Fibroblast of pulmonary artery (primary cell): ENCODE measurements at regions not wholly inside any gene's neighbourhood (a gene's known extent, or its start where the extent isn't known, plus 50 kb on each side); places are given as distances from the start of the nearest gene placed in this dataset.
A peak's percentile ranks its signal among the peaks of the same experiment; 100 is the strongest.

Experiments used
- DNase-seq: peaks from one replicate; pipeline ENCODE4 v3.0.0-alpha.2; 2010; ENCODE audit warnings: low read depth
- H3K4me3 ChIP-seq: replicated peaks from 2 replicates; pipeline ENCODE4 v1.5.1; 2011; ENCODE audit warnings: low read depth, mild to moderate bottlenecking, control low read depth, low read length, moderate library complexity
- TF ChIP-seq, protein P1 (sequence below): IDR thresholded peaks from 2 replicates; pipeline ENCODE4 v1.5.1; 2011; ENCODE audit warnings: mild to moderate bottlenecking, control low read depth, low read length, inconsistent platforms; ENCODE audit errors: missing control alignments

DNA sequence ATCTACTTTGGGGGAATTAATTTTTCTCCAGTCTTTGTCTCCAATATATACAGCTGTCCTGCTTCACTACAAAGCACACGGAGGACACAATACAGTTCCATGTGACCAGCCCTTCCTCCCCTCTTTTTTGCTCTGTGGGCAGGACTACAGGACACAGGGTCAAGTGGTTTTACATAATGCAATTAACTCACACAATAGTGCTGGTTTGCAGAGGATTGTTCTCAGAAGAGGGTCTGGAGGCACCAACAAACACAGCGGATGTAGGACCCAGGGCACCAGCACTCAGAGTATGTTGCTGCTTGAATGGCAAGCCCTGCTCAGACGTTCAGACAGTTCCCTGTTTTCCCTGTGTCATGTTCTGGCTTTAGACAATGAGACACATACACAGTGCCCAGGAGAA lies 52.0 kb upstream of the NPTX2 start:
- no peak for DNase-seq
- TF ChIP-seq, protein P1, sequence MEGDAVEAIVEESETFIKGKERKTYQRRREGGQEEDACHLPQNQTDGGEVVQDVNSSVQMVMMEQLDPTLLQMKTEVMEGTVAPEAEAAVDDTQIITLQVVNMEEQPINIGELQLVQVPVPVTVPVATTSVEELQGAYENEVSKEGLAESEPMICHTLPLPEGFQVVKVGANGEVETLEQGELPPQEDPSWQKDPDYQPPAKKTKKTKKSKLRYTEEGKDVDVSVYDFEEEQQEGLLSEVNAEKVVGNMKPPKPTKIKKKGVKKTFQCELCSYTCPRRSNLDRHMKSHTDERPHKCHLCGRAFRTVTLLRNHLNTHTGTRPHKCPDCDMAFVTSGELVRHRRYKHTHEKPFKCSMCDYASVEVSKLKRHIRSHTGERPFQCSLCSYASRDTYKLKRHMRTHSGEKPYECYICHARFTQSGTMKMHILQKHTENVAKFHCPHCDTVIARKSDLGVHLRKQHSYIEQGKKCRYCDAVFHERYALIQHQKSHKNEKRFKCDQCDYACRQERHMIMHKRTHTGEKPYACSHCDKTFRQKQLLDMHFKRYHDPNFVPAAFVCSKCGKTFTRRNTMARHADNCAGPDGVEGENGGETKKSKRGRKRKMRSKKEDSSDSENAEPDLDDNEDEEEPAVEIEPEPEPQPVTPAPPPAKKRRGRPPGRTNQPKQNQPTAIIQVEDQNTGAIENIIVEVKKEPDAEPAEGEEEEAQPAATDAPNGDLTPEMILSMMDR: no peak
- H3K4me3 ChIP-seq: no peak overlapping the region

DNA sequence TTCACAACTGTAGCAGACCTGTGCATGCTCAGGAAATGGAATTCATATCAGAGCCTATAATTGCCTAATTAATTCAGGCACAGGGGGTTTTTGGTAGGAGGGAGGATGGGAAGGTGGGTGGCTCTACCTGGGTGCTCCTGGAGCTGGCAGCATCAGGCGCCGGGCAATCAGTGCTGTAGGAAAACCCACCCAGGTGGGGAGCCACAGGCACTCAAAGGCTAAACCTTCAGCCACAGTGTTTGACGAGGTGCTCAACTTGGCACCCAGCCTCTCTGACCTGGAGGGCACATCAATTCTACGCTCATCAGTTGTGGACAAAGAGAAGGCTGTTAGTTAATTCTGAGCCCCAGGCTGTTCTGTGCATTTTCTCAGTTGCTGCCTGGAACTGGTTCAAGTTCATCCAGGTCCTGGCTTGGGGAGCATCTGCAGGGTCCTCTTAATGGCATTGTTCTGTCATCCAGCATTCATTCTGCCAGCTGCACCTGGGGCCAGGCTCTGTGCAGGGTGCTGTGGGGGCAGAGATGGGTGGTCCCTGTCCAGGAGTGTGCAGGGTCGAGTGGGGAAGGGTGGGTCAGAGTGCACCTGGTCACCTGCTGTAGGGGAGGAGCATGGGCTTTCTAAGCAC lies 54.1 kb upstream of the NPTX2 start:
- TF ChIP-seq, protein P1: no peak
- DNase-seq: no peak

DNA sequence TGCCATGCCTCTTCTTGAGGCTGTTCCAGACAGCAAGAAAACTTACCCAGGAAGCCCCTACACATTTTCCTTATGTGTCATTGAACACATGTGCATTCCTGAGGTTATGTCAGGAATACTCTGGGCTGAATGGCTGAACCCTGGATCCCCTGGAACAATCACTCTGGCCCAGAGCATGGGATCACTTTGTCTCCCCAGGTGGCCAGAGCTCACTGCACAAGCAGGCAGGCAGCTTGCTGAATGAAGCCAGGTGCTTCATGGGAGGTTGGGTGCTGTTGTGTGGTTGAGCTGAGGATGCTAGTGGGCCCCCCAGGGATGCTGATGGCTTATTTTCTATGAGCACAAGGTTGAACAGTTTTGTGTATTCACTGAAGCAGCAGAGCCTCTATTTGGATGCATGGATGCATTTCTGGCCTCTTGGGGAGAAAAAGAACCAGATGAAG lies 54.7 kb upstream of the NPTX2 start:
- no peak for DNase-seq
- TF ChIP-seq, protein P1: no peak
- H3K4me3 ChIP-seq: no peak overlapping the region

More for the DNA sequence above, 54.1 kb upstream of the NPTX2 start:
- no peak overlapping the region for H3K4me3 ChIP-seq

DNA sequence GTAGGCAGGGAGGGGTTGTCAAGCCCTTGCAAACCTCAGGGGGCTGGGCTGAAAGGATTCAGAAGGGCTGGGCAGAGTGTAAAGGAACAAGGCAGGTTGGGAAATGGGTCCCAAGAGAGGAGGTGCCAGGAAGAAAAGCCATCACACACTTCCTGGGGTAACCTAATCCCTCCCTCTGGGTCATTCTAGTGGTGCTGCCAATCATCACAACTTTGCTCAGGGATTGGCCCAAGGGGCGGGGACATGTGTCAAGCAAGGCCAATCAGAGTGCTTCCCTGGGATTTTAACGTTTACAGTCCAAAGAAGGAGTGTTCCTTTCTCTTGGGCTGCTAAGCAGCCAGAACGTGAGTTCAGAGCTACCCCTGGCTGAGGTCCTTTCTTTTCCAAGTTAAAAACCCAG lies 57.1 kb upstream of the NPTX2 start:
- H3K4me3 ChIP-seq: no peak overlapping the region
- TF ChIP-seq, protein P1: no peak
- peak; percentile 4 for DNase-seq

DNA sequence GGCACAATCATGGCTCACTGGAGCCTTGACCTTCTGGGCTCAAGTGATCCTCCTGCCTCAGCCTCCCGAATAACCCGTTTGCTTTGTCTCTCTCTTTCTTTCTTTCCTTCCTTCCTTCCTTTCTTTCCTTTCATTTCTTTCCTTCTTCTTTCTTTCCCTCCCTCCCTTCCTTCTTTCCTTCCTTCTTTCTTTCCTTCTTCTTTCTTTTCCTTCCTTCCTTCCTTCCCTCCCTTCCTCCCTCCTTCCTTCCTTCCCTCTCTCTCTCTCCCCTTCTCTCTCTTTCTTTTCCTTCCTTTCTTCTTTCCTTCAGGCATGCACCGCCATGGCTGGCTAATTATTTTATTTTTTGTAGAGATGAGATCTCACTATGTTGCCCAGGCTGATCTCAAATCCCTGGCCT lies 57.9 kb upstream of the NPTX2 start:
- no peak for DNase-seq
- TF ChIP-seq, protein P1: no peak

DNA sequence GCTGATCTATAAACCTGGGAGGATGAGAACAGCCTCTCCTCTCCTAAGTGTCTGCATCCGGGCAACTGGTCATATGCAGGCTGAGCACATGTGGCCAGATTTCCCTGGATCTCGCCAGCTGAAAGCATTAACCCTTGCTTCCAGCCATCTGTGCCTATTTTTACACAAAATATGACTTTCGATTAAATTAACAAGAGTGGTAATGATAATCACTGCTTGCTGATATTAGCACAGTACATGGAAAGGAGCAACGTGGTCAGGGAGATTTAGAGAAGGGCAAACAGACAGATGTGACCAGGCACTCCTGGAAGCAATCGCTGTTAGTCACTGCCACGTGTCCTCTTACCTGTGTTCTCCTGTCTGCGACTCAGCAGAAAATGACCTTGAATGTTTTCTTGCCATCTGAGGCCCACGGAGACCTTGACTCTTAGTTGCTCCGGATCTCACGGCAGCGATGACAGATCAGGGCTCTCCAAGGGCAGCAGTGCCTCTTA lies 59.5 kb upstream of the NPTX2 start:
- no peak overlapping the region for H3K4me3 ChIP-seq
- no peak for DNase-seq
- TF ChIP-seq, protein P1: no peak

More for the DNA sequence above, 57.9 kb upstream of the NPTX2 start:
- H3K4me3 ChIP-seq: no peak overlapping the region

DNA sequence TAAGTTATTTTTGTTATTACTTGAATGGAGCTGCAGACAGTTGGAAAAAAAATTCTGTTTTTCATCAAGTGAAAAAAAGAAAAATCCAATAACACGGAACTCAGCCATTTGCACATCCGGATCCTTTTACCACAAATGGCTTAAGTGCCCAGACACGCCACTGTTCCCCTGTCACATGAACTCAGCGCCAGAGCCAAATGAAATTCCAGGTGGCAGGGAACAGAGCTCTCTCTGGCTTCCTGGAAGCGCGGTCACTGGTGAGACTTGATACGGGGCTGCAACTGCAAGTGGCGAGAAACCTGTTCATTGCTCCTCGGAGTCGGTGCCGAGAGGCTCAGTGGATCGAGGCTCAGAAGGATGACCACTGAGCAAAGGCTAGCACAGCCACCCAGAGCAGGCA lies 60.8 kb upstream of the NPTX2 start:
- H3K4me3 ChIP-seq: no peak overlapping the region
- no peak for DNase-seq
- TF ChIP-seq, protein P1: no peak
